Upper lobe of left lung (tissue), 6 donors: ENCODE measurements at regions not wholly inside any gene's neighbourhood (a gene's known extent, or its start where the extent isn't known, plus 50 kb on each side); places are given as distances from the start of the nearest gene placed in this dataset.

Experiments used
- ATAC-seq, 2 donors: fragments of 200-7000 bp; cut with Tn5 transposase; one replicate each; pipeline ENCODE4 v1.9.1; 2022; ENCODE audit warnings: mild to moderate bottlenecking in 2 of 2, moderate library complexity in 2 of 2; ENCODE audit not compliant: low FRiP score in 2 of 2
- DNase-seq, 2 donors: peaks; one replicate each; pipeline ENCODE4 v3.0.0-alpha.2; 2019 to 2020
- H3K27ac ChIP-seq, 4 donors: fragments of 200-600 bp; sonication (generic); one replicate each; pipeline ENCODE4 v1.5.1; 2016 to 2019
- H3K27me3 ChIP-seq, 4 donors: fragments of 200-600 bp; sonication (generic); one replicate each; pipeline ENCODE4 v1.5.1; 2017 to 2019
- H3K36me3 ChIP-seq, 4 donors: fragments of 200-600 bp; sonication (generic); one replicate each; pipeline ENCODE4 v1.5.1; 2016 to 2019
- H3K4me1 ChIP-seq, 4 donors: fragments of 200-600 bp; sonication (generic); one replicate each; pipeline ENCODE4 v1.5.1; 2018 to 2019
- H3K4me3 ChIP-seq, 4 donors: fragments of 200-600 bp; sonication (generic); one replicate each; pipeline ENCODE4 v1.5.1; 2017 to 2019; ENCODE audit warnings: mild to moderate bottlenecking in 2 of 4, moderate library complexity in 1 of 4
- H3K9me3 ChIP-seq, 4 donors: fragments of 200-600 bp; sonication (generic); one replicate each; pipeline ENCODE4 v1.5.1; 2018 to 2019
- EP300 ChIP-seq, 4 donors: sonication (generic); formaldehyde crosslinking; IDR thresholded peaks; one replicate each; pipeline ENCODE4 v1.5.1; 2017; ENCODE audit warnings: antibody characterized with exemption in 4 of 4, control low read depth in 2 of 4
- POLR2A ChIP-seq, 4 donors: fragments of 450-650 bp; IDR thresholded peaks; one replicate each; pipeline ENCODE4 v1.5.1; 2016 to 2017; ENCODE audit warnings: antibody characterized with exemption in 4 of 4, mild to moderate bottlenecking in 2 of 4
- POLR2AphosphoS5 ChIP-seq, 2 donors: sonication (generic); formaldehyde crosslinking; IDR thresholded peaks; one replicate each; pipeline ENCODE4 v1.5.1; 2017; ENCODE audit warnings: antibody characterized with exemption in 2 of 2
- WGBS, 2 donors: methylation state at CpG; one replicate each; pipeline ENCODE4 v1.1.5; 2017 to 2018; 5-methylcytosine and 5-hydroxymethylcytosine counted together
- TF ChIP-seq, protein P1 (sequence below), 6 experiments: fragments of 450-650 bp in 4 of 6; fragments of 200-600 bp in 2 of 6; sonication (generic) in 2 of 6; IDR thresholded peaks; one replicate each; pipeline ENCODE4 v1.5.1; 2016 to 2019; ENCODE audit warnings: antibody characterized with exemption in 6 of 6
- donor health status: DM: no; HTN: no; CAD: no; lungs with moderate emphysema.
- donor health status: DM: no; HTN: yes; CAD: no; lungs with severe emphysema.

- no peaks in the 10 kb centered on the region for H3K9me3 ChIP-seq
- no peaks in the 10 kb centered on the region for H3K36me3 ChIP-seq
- H3K4me1 ChIP-seq, result no peaks in the 10 kb centered on the region
- H3K27me3 ChIP-seq, result no peaks in the 10 kb centered on the region
- no peak overlapping the region for H3K27ac ChIP-seq
- DNase-seq, result no peak
- TF ChIP-seq, protein P1, sequence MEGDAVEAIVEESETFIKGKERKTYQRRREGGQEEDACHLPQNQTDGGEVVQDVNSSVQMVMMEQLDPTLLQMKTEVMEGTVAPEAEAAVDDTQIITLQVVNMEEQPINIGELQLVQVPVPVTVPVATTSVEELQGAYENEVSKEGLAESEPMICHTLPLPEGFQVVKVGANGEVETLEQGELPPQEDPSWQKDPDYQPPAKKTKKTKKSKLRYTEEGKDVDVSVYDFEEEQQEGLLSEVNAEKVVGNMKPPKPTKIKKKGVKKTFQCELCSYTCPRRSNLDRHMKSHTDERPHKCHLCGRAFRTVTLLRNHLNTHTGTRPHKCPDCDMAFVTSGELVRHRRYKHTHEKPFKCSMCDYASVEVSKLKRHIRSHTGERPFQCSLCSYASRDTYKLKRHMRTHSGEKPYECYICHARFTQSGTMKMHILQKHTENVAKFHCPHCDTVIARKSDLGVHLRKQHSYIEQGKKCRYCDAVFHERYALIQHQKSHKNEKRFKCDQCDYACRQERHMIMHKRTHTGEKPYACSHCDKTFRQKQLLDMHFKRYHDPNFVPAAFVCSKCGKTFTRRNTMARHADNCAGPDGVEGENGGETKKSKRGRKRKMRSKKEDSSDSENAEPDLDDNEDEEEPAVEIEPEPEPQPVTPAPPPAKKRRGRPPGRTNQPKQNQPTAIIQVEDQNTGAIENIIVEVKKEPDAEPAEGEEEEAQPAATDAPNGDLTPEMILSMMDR (IDR thresholded peaks at IDR 0.05), result no peak
- TF ChIP-seq POLR2AphosphoS5 (IDR thresholded peaks at IDR 0.05) (no peak), EP300 (IDR thresholded peaks at IDR 0.05) (no peak), POLR2A (IDR thresholded peaks at IDR 0.05) (no peak)
- H3K4me3 ChIP-seq, result no peak overlapping the region
- ATAC-seq, result no peak
- 39 to 40% methylated on average over 2 of the region's 2 CpGs for WGBS, 2 donors
These were observed 484.3 kb downstream of the DHX35 start for GRCh38 chr20:39446397-39446796.

DNA sequence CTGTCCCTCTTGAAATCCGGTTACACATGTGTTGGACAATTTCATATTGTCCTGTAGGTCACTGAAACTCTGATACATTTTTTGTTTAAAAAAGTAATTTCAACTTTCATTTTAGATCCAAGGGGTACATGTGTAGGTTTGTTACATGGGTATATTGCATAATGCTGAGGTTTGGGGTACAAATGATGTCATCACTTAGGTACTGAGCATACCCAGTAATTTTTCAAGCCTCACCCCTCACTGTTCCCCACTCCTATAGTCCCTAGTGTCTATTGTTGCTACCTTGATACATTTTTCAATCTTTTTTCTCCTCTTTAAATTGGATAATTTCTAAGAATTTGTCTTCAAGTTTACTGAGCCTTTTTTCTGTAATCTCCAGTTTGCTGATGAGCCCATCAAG is 483.0 kb downstream of the DHX35 start:
- Histone ChIP-seq H3K36me3 (no peaks in the 10 kb centered on the region), H3K27ac (no peak overlapping the region), H3K4me1 (no peaks in the 10 kb centered on the region), H3K27me3 (no peaks in the 10 kb centered on the region), H3K9me3 (no peaks in the 10 kb centered on the region), H3K4me3 (no peak overlapping the region)
- ATAC-seq (no peak), DNase-seq (no peak)
- 82 to 92% methylated on average over 1 of the region's 1 CpG for WGBS, 2 donors
- no peak for TF ChIP-seq EP300 (IDR thresholded peaks at IDR 0.05)
- TF ChIP-seq POLR2AphosphoS5 (IDR thresholded peaks at IDR 0.05), result no peak
- TF ChIP-seq, protein P1 (IDR thresholded peaks at IDR 0.05), result no peak
- no peak for TF ChIP-seq POLR2A (IDR thresholded peaks at IDR 0.05)

DNA sequence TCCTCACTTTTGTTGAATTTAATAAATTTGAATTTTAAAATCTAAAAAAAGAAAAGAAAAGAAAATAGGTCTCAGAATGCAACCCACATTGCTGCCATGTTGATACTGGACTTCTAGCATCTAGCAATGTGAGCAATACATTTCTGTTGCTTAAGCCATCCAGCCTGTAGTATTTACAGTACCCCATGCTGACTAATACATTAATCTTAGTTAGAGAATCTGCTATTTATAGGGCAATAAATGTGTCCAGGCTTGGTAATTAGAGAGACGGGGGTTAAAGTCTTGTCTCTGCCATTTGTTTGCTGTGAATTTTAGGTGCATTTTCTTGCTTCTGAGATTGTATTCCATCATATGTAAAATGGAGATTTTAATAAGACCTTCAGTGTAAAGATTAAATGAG is 471.3 kb downstream of the DHX35 start:
- no peak overlapping the region for H3K27ac ChIP-seq
- 83 to 92% methylated on average over 1 of the region's 1 CpG for WGBS, 2 donors
- ATAC-seq (no peak), DNase-seq (no peak)
- no peaks in the 10 kb centered on the region for H3K9me3 ChIP-seq
- H3K27me3 ChIP-seq, result no peaks in the 10 kb centered on the region
- TF ChIP-seq, protein P1 (IDR thresholded peaks at IDR 0.05), result no peak
- no peak for TF ChIP-seq POLR2A (IDR thresholded peaks at IDR 0.05)
- no peak for TF ChIP-seq POLR2AphosphoS5 (IDR thresholded peaks at IDR 0.05)
- TF ChIP-seq EP300 (IDR thresholded peaks at IDR 0.05), result no peak
- no peaks in the 10 kb centered on the region for H3K4me1 ChIP-seq
- no peaks in the 10 kb centered on the region for H3K36me3 ChIP-seq
- H3K4me3 ChIP-seq, result no peak overlapping the region

DNA sequence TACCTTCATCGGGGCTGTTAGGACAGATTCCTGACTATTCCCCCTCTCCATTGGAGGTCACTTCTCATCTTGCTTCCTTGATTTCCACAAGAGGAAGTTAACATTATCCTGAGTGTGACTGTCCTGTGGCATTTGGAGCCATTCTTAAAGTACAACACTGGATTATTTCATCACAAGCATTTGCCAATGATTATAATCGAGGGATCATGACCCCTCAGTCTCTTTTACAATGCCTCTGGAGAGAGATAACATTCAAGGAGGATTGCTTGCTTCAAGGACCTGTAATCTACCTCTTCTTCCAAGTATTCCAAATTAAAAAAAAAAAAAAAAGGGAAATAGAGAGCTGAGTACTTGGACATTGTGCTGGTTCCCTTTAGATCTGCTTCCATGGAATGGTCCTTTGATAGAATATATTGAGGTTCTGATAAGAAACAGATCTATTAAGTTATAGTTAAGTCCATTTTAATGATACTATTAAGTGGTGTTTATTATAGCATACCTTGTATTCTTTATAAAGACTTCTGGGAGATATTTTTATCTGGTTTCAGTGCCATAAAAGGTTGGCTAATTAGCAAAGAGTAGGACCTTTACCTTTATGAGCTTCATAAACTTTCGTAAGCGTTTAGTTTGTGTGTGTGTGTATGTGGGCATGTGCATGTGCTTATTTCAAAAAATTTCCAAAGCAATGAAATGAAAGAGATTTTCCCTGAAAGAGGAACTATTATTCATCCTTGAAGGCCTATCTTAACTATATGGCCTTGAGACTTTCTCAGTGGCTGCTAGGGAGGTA is 469.1 kb downstream of the DHX35 start:
- TF ChIP-seq POLR2AphosphoS5 (IDR thresholded peaks at IDR 0.05) (no peak), EP300 (IDR thresholded peaks at IDR 0.05) (no peak)
- TF ChIP-seq, protein P1 (IDR thresholded peaks at IDR 0.05), result no peak
- WGBS, 2 donors, result 73 to 84% methylated on average over 4 of the region's 4 CpGs
- H3K4me3 ChIP-seq, result no peak overlapping the region
- H3K9me3 ChIP-seq, result no peaks in the 10 kb centered on the region
- ATAC-seq, result no peak
- no peak for DNase-seq
- H3K4me1 ChIP-seq, result no peaks in the 10 kb centered on the region
- no peak overlapping the region for H3K27ac ChIP-seq
- no peaks in the 10 kb centered on the region for H3K27me3 ChIP-seq
- no peaks in the 10 kb centered on the region for H3K36me3 ChIP-seq

- Histone ChIP-seq H3K9me3 (no peaks in the 10 kb centered on the region), H3K4me1 (no peaks in the 10 kb centered on the region), H3K4me3 (no peak overlapping the region), H3K27me3 (no peaks in the 10 kb centered on the region), H3K36me3 (no peaks in the 10 kb centered on the region), H3K27ac (no peak overlapping the region)
- TF ChIP-seq, protein P1 (IDR thresholded peaks at IDR 0.05), result no peak
- no peak for TF ChIP-seq POLR2AphosphoS5 (IDR thresholded peaks at IDR 0.05)
- TF ChIP-seq POLR2A (IDR thresholded peaks at IDR 0.05), result no peak
- TF ChIP-seq EP300 (IDR thresholded peaks at IDR 0.05), result no peak
- DNase-seq (no peak), ATAC-seq (no peak)
- WGBS, 2 donors, result 54 to 76% methylated on average over 1 of the region's 1 CpG
These were observed 467.6 kb downstream of the DHX35 start for GRCh38 chr20:39429726-39430125.
